ENCODE measurements at regions not wholly inside any gene's neighbourhood (a gene's known extent, or its start where the extent isn't known, plus 50 kb on each side); places are given as distances from the start of the nearest gene placed in this dataset.

GRCh38 chr1:221334062-221334461 is 407.8 kb downstream of the DUSP10 start:
- Histone ChIP-seq H3K4me3 (ENCODE audit: severe bottlenecking) (no peak overlapping the region), H3K36me3 (ENCODE audit: low read depth) (no peaks in the 10 kb centered on the region), H3K27me3 (ENCODE audit: insufficient read depth, poor library complexity, severe bottlenecking) (no peaks in the 10 kb centered on the region), H3K27ac (ENCODE audit: poor library complexity, severe bottlenecking) (no peak overlapping the region), H3K9me3 (ENCODE audit: severe bottlenecking) (no peaks in the 10 kb centered on the region), H3K4me1 (ENCODE audit: insufficient read depth, poor library complexity, severe bottlenecking) (no peaks in the 10 kb centered on the region)
- DNase-seq (ENCODE audit: low spot score) (no peak), ATAC-seq (ENCODE audit: low read depth) (no peak)
- TF ChIP-seq CTCF (IDR thresholded peaks at IDR 0.05; ENCODE audit: poor library complexity, severe bottlenecking) = no peak

- no peak overlapping the region for H3K27ac ChIP-seq (ENCODE audit: poor library complexity, severe bottlenecking)
Measured at GRCh38 chr1:221335161-221336101, 406.5 kb downstream of the DUSP10 start.

GRCh38 chr1:221336126-221336525 is 405.8 kb downstream of the DUSP10 start:
- DNase-seq (ENCODE audit: low spot score) (no peak), ATAC-seq (ENCODE audit: low read depth) (no peak)
- Histone ChIP-seq H3K4me1 (ENCODE audit: insufficient read depth, poor library complexity, severe bottlenecking) (no peaks in the 10 kb centered on the region), H3K9me3 (ENCODE audit: severe bottlenecking) (no peaks in the 10 kb centered on the region), H3K27me3 (ENCODE audit: insufficient read depth, poor library complexity, severe bottlenecking) (no peaks in the 10 kb centered on the region), H3K27ac (ENCODE audit: poor library complexity, severe bottlenecking) (no peak overlapping the region), H3K36me3 (ENCODE audit: low read depth) (no peaks in the 10 kb centered on the region), H3K4me3 (ENCODE audit: severe bottlenecking) (no peak overlapping the region)
- no peak for TF ChIP-seq CTCF (IDR thresholded peaks at IDR 0.05; ENCODE audit: poor library complexity, severe bottlenecking)

More at GRCh38 chr1:221335161-221336101, 406.5 kb downstream of the DUSP10 start:
- no peak for TF ChIP-seq CTCF (IDR thresholded peaks at IDR 0.05; ENCODE audit: poor library complexity, severe bottlenecking)
- H3K27me3 ChIP-seq (ENCODE audit: insufficient read depth, poor library complexity, severe bottlenecking) = no peaks in the 10 kb centered on the region
- H3K9me3 ChIP-seq (ENCODE audit: severe bottlenecking) = no peaks in the 10 kb centered on the region
- H3K36me3 ChIP-seq (ENCODE audit: low read depth) = no peaks in the 10 kb centered on the region
- ATAC-seq (ENCODE audit: low read depth) (no peak), DNase-seq (ENCODE audit: low spot score) (no peak)
- no peaks in the 10 kb centered on the region for H3K4me1 ChIP-seq (ENCODE audit: insufficient read depth, poor library complexity, severe bottlenecking)
- H3K4me3 ChIP-seq (ENCODE audit: severe bottlenecking) = no peak overlapping the region

GRCh38 chr1:221337106-221337505 is 404.8 kb downstream of the DUSP10 start:
- H3K27me3 ChIP-seq (ENCODE audit: insufficient read depth, poor library complexity, severe bottlenecking) = no peaks in the 10 kb centered on the region
- no peaks in the 10 kb centered on the region for H3K9me3 ChIP-seq (ENCODE audit: severe bottlenecking)
- H3K4me1 ChIP-seq (ENCODE audit: insufficient read depth, poor library complexity, severe bottlenecking) = no peaks in the 10 kb centered on the region
- no peaks in the 10 kb centered on the region for H3K36me3 ChIP-seq (ENCODE audit: low read depth)
- ATAC-seq (ENCODE audit: low read depth) (no peak), DNase-seq (ENCODE audit: low spot score) (no peak)
- H3K4me3 ChIP-seq (ENCODE audit: severe bottlenecking) = no peak overlapping the region
- no peak for TF ChIP-seq CTCF (IDR thresholded peaks at IDR 0.05; ENCODE audit: poor library complexity, severe bottlenecking)
- no peak overlapping the region for H3K27ac ChIP-seq (ENCODE audit: poor library complexity, severe bottlenecking)

GRCh38 chr1:221343136-221343535 is 398.8 kb downstream of the DUSP10 start:
- no peak for DNase-seq (ENCODE audit: low spot score)
- H3K36me3 ChIP-seq (ENCODE audit: low read depth) = no peaks in the 10 kb centered on the region
- no peaks in the 10 kb centered on the region for H3K9me3 ChIP-seq (ENCODE audit: severe bottlenecking)
- ATAC-seq (ENCODE audit: low read depth) = no peak
- TF ChIP-seq CTCF (IDR thresholded peaks at IDR 0.05; ENCODE audit: poor library complexity, severe bottlenecking) = no peak
- no peak overlapping the region for H3K27ac ChIP-seq (ENCODE audit: poor library complexity, severe bottlenecking)
- no peak overlapping the region for H3K4me3 ChIP-seq (ENCODE audit: severe bottlenecking)
- no peaks in the 10 kb centered on the region for H3K4me1 ChIP-seq (ENCODE audit: insufficient read depth, poor library complexity, severe bottlenecking)
- no peaks in the 10 kb centered on the region for H3K27me3 ChIP-seq (ENCODE audit: insufficient read depth, poor library complexity, severe bottlenecking)

Measured in RWPE2 (cell line).